ENCODE measurements at regions not wholly inside any gene's neighbourhood (a gene's known extent, or its start where the extent isn't known, plus 50 kb on each side); places are given as distances from the start of the nearest gene placed in this dataset.
"Not testable (repeated sequence)": the region's sequence is repeated elsewhere in the genome, so short reads cannot be mapped to it uniquely, and the experiment has no call there.

- H3K27me3 Mint-ChIP-seq (ENCODE audit: insufficient read depth, low read depth, poor library complexity); H3K36me3 ChIP-seq (ENCODE audit: insufficient read depth); H4K20me1 ChIP-seq (replicated peaks; ENCODE audit: insufficient read depth); H3K4me1 ChIP-seq (ENCODE audit: insufficient read depth); H3K4me3 Mint-ChIP-seq; H3K4me1 Mint-ChIP-seq; H3K4me3 ChIP-seq; H3K27ac Mint-ChIP-seq; H3K4me2 ChIP-seq; H3K9me2 ChIP-seq (ENCODE audit: insufficient read depth); H3K79me2 ChIP-seq (replicated peaks; ENCODE audit: insufficient read depth); ATAC-seq; H3K27ac ChIP-seq (ENCODE audit: low read depth); H3F3A ChIP-seq (replicated peaks; ENCODE audit: low read depth); H3K27me3 ChIP-seq (ENCODE audit: insufficient read depth); H3K36me3 Mint-ChIP-seq (ENCODE audit: low read depth); H2AFZ ChIP-seq: not testable (repeated sequence)
- peak in 1 of 2 experiments; percentile 23; a peak in 1 of 4 replicates for TF ChIP-seq CTCF (conservative IDR thresholded peaks at IDR 0.05; ENCODE audit: low read depth in 2 of 2)
- DNase-seq (ENCODE audit: low spot score): peak; percentile 6
- H3K9me3 Mint-ChIP-seq: peaks cover 19% of the 10 kb centered on the region
Observed at GRCh38 chr20:26252311-26252975, 555.8 kb upstream of the ZNF337 start.

DNA sequence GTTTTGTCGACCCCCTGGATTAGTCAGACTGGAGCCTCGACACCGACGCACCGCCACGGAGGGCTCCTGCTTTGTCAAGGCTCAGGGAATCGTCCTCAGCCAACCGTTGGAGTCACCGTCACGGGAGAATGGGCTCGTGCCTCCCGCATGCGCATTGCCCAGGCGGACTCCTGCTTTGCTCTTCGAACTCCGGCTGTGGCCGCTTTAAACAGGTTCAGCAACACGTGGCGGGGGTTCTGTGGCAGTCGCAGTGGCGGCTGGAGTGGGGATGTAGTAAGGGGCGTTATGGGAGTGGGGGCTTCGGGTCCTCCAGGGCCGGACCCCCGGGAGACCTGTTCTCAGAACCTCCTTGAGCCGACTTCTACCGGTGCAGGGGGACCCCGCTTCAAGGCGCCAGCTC is 554.7 kb upstream of the ZNF337 start:
- not testable (repeated sequence) for H3K4me3 Mint-ChIP-seq

GRCh38 chr20:26250249-26251114 is 553.8 kb upstream of the ZNF337 start:
- H3K27me3 Mint-ChIP-seq (ENCODE audit: insufficient read depth, low read depth, poor library complexity); H3K4me1 Mint-ChIP-seq; H3K4me2 ChIP-seq; H3K27me3 ChIP-seq (ENCODE audit: insufficient read depth); H3K4me3 ChIP-seq; H4K20me1 ChIP-seq (replicated peaks; ENCODE audit: insufficient read depth); ATAC-seq; H3K36me3 ChIP-seq (ENCODE audit: insufficient read depth); H3F3A ChIP-seq (replicated peaks; ENCODE audit: low read depth); DNase-seq (ENCODE audit: low spot score); H3K36me3 Mint-ChIP-seq (ENCODE audit: low read depth); H3K27ac Mint-ChIP-seq; H3K9me2 ChIP-seq (ENCODE audit: insufficient read depth); H3K79me2 ChIP-seq (replicated peaks; ENCODE audit: insufficient read depth); H3K4me1 ChIP-seq (ENCODE audit: insufficient read depth); H2AFZ ChIP-seq; H3K27ac ChIP-seq (ENCODE audit: low read depth); H3K4me3 Mint-ChIP-seq: not testable (repeated sequence)
- peaks cover 14% of the 10 kb centered on the region for H3K9me3 Mint-ChIP-seq

More for the DNA sequence above, 554.7 kb upstream of the ZNF337 start:
- not testable (repeated sequence) for H3K27ac Mint-ChIP-seq; DNase-seq (ENCODE audit: low spot score); H3K79me2 ChIP-seq (replicated peaks; ENCODE audit: insufficient read depth); H3K27me3 Mint-ChIP-seq (ENCODE audit: insufficient read depth, low read depth, poor library complexity); H3K4me1 Mint-ChIP-seq; H3K36me3 Mint-ChIP-seq (ENCODE audit: low read depth); ATAC-seq; H3K27ac ChIP-seq (ENCODE audit: low read depth); H4K20me1 ChIP-seq (replicated peaks; ENCODE audit: insufficient read depth); H3F3A ChIP-seq (replicated peaks; ENCODE audit: low read depth); H3K4me3 ChIP-seq; H3K4me2 ChIP-seq; H2AFZ ChIP-seq; H3K4me1 ChIP-seq (ENCODE audit: insufficient read depth); H3K27me3 ChIP-seq (ENCODE audit: insufficient read depth); H3K9me2 ChIP-seq (ENCODE audit: insufficient read depth); H3K36me3 ChIP-seq (ENCODE audit: insufficient read depth)
- H3K9me3 Mint-ChIP-seq: peaks cover 17% of the 10 kb centered on the region

Data from GM23338 (cell line).